IMR-90 (cell line): ENCODE measurements at regions not wholly inside any gene's neighbourhood (a gene's known extent, or its start where the extent isn't known, plus 50 kb on each side); places are given as distances from the start of the nearest gene placed in this dataset.

ENCODE experiments used
- ATAC-seq: fragments of 200-7000 bp; cut with Tn5 transposase; 2 replicates; pipeline ENCODE4 v1.9.1; 2020; ENCODE audit warnings: low read depth, mild to moderate bottlenecking, moderate library complexity
- BruUV-seq: library from RNA; stranded (reverse); fragments of 400-500 nt; replicated peaks from 2 replicates; lab custom pipeline; 2021; lab: Mats Ljungman, UMichigan
- CTCF ChIA-PET: fragments of 300-600 bp; formaldehyde crosslinking; extraction: SDS; loops from one replicate; lab custom pipeline; 2021; ENCODE audit warnings: antibody characterized with exemption; lab: Yijun Ruan, JAX
- POLR2A ChIA-PET: fragments of 300-600 bp; sonication (Branson Sonifier 250); formaldehyde crosslinking; loops from one replicate; lab custom pipeline; 2022; ENCODE audit warnings: antibody characterized with exemption; ENCODE audit not compliant: unreplicated experiment; lab: Charles Lee
- DNase-seq: peaks from one replicate; pipeline ENCODE4 v3.0.0; 2013
- H2AFZ ChIP-seq: replicated peaks from 2 replicates; pipeline ENCODE3; 2013; ENCODE audit warnings: low read length, mild to moderate bottlenecking; ENCODE audit not compliant: poor library complexity
- H2AK5ac ChIP-seq: 2 replicates; pipeline ENCODE4 v1.6.1; 2013; ENCODE audit warnings: low read depth, low read length, inconsistent platforms
- H2AK9ac ChIP-seq: replicated peaks from 2 replicates; pipeline ENCODE3; 2013; ENCODE audit warnings: mild to moderate bottlenecking, low read depth, low read length, moderate library complexity; ENCODE audit not compliant: poor library complexity
- H2BK120ac ChIP-seq: 2 replicates; pipeline ENCODE4 v1.6.1; 2013; ENCODE audit warnings: low read depth, low read length, inconsistent platforms
- H2BK15ac ChIP-seq: 3 replicates; pipeline ENCODE4 v1.6.1; 2013; ENCODE audit warnings: low read depth, low read length, inconsistent platforms
- H2BK20ac ChIP-seq: 2 replicates; pipeline ENCODE4 v1.6.1; 2013; ENCODE audit warnings: low read depth, mild to moderate bottlenecking, inconsistent platforms, low read length, moderate library complexity
- H2BK5ac ChIP-seq: 2 replicates; pipeline ENCODE4 v1.6.1; 2013; ENCODE audit warnings: mild to moderate bottlenecking, low read depth, low read length, inconsistent platforms; ENCODE audit not compliant: poor library complexity, severe bottlenecking
- H3K14ac ChIP-seq: replicated peaks from 2 replicates; pipeline ENCODE4 v1.6.1; 2013; ENCODE audit warnings: low read depth, low read length, inconsistent platforms
- H3K18ac ChIP-seq: 2 replicates; pipeline ENCODE4 v1.6.1; 2013; ENCODE audit warnings: low read depth, low read length, control low read depth
- H3K23ac ChIP-seq: 2 replicates; pipeline ENCODE4 v1.6.1; 2013; ENCODE audit warnings: low read depth, low read length, inconsistent platforms
- H3K27ac ChIP-seq: 2 replicates; pipeline ENCODE4 v1.5.1; 2013; ENCODE audit warnings: mild to moderate bottlenecking, control low read depth, low read length; ENCODE audit not compliant: insufficient read depth
- H3K27me3 ChIP-seq: 2 replicates; pipeline ENCODE4 v1.6.1; 2013; ENCODE audit warnings: low read length; ENCODE audit not compliant: control insufficient read depth, insufficient read depth
- H3K36me3 ChIP-seq: 2 replicates; pipeline ENCODE4 v1.6.1; 2013; ENCODE audit warnings: low read length, mixed read lengths; ENCODE audit not compliant: control insufficient read depth, insufficient read depth
- H3K4ac ChIP-seq: 2 replicates; pipeline ENCODE4 v1.6.1; 2013; ENCODE audit warnings: low read depth, low read length, inconsistent platforms
- H3K4me1 ChIP-seq: 2 replicates; pipeline ENCODE4 v1.6.1; 2013; ENCODE audit warnings: low read length, mixed read lengths; ENCODE audit not compliant: control insufficient read depth, insufficient read depth
- H3K4me2 ChIP-seq: 2 replicates; pipeline ENCODE4 v1.6.1; 2013; ENCODE audit warnings: low read depth, mild to moderate bottlenecking, control low read depth, low read length, moderate library complexity
- H3K4me3 ChIP-seq: 2 replicates; pipeline ENCODE4 v1.5.1; 2013; ENCODE audit warnings: low read depth, mild to moderate bottlenecking, control low read depth, low read length, moderate library complexity; ENCODE audit not compliant: insufficient read depth
- H3K56ac ChIP-seq: 2 replicates; pipeline ENCODE4 v1.6.1; 2013; ENCODE audit warnings: low read length, inconsistent platforms; ENCODE audit not compliant: insufficient read depth; ENCODE audit errors: extremely low read depth
- H3K79me1 ChIP-seq, 2 experiments: 2 replicates each; pipeline ENCODE4 v1.6.1; 2013; ENCODE audit warnings: low read length in 2 of 2, inconsistent platforms in 1 of 2, low read depth in 1 of 2
- H3K9ac ChIP-seq: 2 replicates; pipeline ENCODE4 v1.6.1; 2013; ENCODE audit warnings: low read depth, low read length, control low read depth
- H3K9me1 ChIP-seq: 2 replicates; pipeline ENCODE4 v1.6.1; 2013; ENCODE audit warnings: low read length, inconsistent platforms; ENCODE audit not compliant: insufficient read depth
- H3K9me3 ChIP-seq: 2 replicates; pipeline ENCODE4 v1.6.1; 2013; ENCODE audit warnings: low read length; ENCODE audit not compliant: control insufficient read depth, insufficient read depth
- H4K20me1 ChIP-seq: 2 replicates; pipeline ENCODE4 v1.6.1; 2013; ENCODE audit warnings: low read length, inconsistent platforms; ENCODE audit not compliant: insufficient read depth
- H4K5ac ChIP-seq: 2 replicates; pipeline ENCODE4 v1.6.1; 2013; ENCODE audit warnings: mild to moderate bottlenecking, low read depth, low read length, control low read depth
- H4K8ac ChIP-seq, 2 experiments: 2 replicates each; pipeline ENCODE4 v1.6.1; 2013; ENCODE audit warnings: low read depth in 2 of 2, low read length in 2 of 2, control low read depth in 1 of 2, inconsistent platforms in 1 of 2
- H4K91ac ChIP-seq: 2 replicates; pipeline ENCODE4 v1.6.1; 2013; ENCODE audit warnings: low read depth, low read length, inconsistent platforms; ENCODE audit not compliant: insufficient read depth
- BHLHE40 ChIP-seq: fragments of 150-350 bp; IDR thresholded peaks from 2 replicates; pipeline ENCODE4 v1.6.1; 2016; ENCODE audit warnings: mild to moderate bottlenecking, low read depth, low read length
- MAZ ChIP-seq: IDR thresholded peaks from 2 replicates; pipeline ENCODE4 v1.6.1; 2012; ENCODE audit warnings: low read depth, mild to moderate bottlenecking, low read length, improper control_type of control experiment, moderate library complexity, borderline replicate concordance
- MXI1 ChIP-seq: IDR thresholded peaks from 2 replicates; pipeline ENCODE4 v1.6.1; 2012; ENCODE audit warnings: low read depth, mild to moderate bottlenecking, low read length, moderate library complexity, borderline replicate concordance
- NFE2L2 ChIP-seq: fragments of 150-350 bp; IDR thresholded peaks from 2 replicates; pipeline ENCODE4 v1.6.1; 2016; ENCODE audit warnings: low read depth, mild to moderate bottlenecking, low read length
- RAD21 ChIP-seq: IDR thresholded peaks from 2 replicates; pipeline ENCODE4 v1.6.1; 2012; ENCODE audit warnings: low read length, improper control_type of control experiment
- RCOR1 ChIP-seq: IDR thresholded peaks from 2 replicates; pipeline ENCODE4 v1.6.1; 2012; ENCODE audit warnings: mild to moderate bottlenecking, low read length, improper control_type of control experiment; ENCODE audit not compliant: insufficient replicate concordance
- WGBS, 2 experiments: methylation state at CpG; one replicate each; pipeline versions ENCODE4 v1.1.5 to v1.1.7; 2013; ENCODE audit warnings: missing lambda C conversion rate in 2 of 2; ENCODE audit not compliant: insufficient read length in 1 of 2; ENCODE audit errors: extremely low coverage in 2 of 2; 5-methylcytosine and 5-hydroxymethylcytosine counted together
- dilution Hi-C: fragments of 300-500 bp; cut with HindIII; formaldehyde crosslinking; loops from one replicate; pipeline ENCODE4 v1.14.3; 2018; ENCODE audit warnings: low sequenced_read_pairs; ENCODE audit not compliant: unreplicated experiment
- in situ Hi-C: fragments of 300-500 bp; cut with MboI; formaldehyde crosslinking; loops from 3 replicates; pipeline ENCODE4 v1.14.3; 2019; ENCODE audit warnings: low sequenced_read_pairs, inconsistent platforms, mixed read lengths
- intact Hi-C: fragments of 100-400 bp; cut with micrococcal nuclease; formaldehyde crosslinking; loops from 2 replicates; pipeline ENCODE4 v1.10.0; 2022

DNA sequence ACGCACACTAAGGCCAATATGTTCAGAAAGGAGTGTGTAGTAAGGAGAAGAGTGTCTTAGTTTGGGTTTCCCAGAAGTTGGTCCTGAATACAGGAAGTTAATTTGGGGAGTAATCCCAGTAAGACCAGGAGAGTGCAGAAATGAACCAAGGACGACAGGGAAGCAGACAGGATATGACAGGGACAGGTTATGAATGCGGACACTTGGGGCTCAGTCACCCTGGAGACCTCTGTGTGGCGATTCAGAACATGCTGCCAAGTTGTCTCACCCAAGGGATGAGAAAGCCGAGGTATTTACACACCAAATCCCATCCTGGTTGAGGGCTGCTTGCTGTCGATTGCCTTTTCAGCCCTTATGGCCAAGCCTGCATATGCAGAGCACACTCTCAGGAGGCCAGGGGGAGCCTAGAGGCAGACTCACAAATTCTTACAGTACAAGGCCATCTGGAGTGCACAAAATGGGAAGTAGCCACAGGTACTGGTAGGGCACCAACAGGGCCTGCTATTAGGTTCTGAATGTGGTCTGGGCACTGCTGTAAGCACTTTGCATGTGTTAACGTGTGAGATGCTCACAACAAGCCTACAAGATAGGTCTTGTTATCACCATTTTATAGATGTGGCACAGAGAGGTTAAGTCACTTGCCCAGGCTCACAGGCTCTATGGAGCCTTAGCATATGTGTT is 233.1 kb upstream of the ANKRD55 start:
- Histone ChIP-seq H4K8ac (peak overlapping the region; percentile 2 to 83; a peak in 3 of 4 replicates), H3K27ac (no peak overlapping the region), H3K23ac (peak overlapping the region; percentile 76; the same call in 1 of the 2 replicates), H3K56ac (no peak overlapping the region), H3K14ac (peak overlapping the region; percentile 87), H4K91ac (peak overlapping the region; percentile 77), H3K36me3 (no peaks in the 10 kb centered on the region), H2AK5ac (peak overlapping the region; percentile 81), H2BK20ac (peak overlapping the region; percentile 85), H2BK120ac (peak overlapping the region; percentile 89), H3K79me1 (no peaks in the 10 kb centered on the region), H3K9me3 (no peaks in the 10 kb centered on the region), H3K4me3 (no peak overlapping the region), H3K4me1 (peaks cover 18% of the 10 kb centered on the region), H3K4ac (peak overlapping the region; percentile 82), H3K4me2 (no peak overlapping the region), H2BK15ac (peak overlapping the region; percentile 95; the same call in 2 of the 3 replicates), H2AK9ac (peak overlapping the region; percentile 34), H4K5ac (peak overlapping the region; percentile 61; the same call in 1 of the 2 replicates), H2BK5ac (peak overlapping the region; percentile 15), H3K9ac (no peak overlapping the region), H2AFZ (peak overlapping the region; percentile 75), H3K27me3 (no peaks in the 10 kb centered on the region), H4K20me1 (no peaks in the 10 kb centered on the region), H3K9me1 (peaks cover 19% of the 10 kb centered on the region), H3K18ac (peak overlapping the region; percentile 24; the same call in 1 of the 2 replicates)
- in situ Hi-C loops (no loop called here), intact Hi-C loops (no loop called here), dilution Hi-C loops (no loop called here)
- no peak for DNase-seq
- TF ChIP-seq NFE2L2 (no peak), BHLHE40 (no peak), MXI1 (no peak), MAZ (no peak), RAD21 (no peak), RCOR1 (no peak)
- no peak for ATAC-seq
- WGBS, 2 experiments, result 100% methylated on average over 2 of the region's 7 CpGs; no CpG with 5 or more reads in 1 of the 2 experiments
- POLR2A ChIA-PET, result no interaction called here
- CTCF ChIA-PET, result no interaction called here
- no TSS peak for BruUV-seq
